BLaER1 treated with 17β-estradiol and CSF1 and Interleukin-3, amounts not matched to agents 10 nM and 100 nM (cell line): ENCODE measurements at regions not wholly inside any gene's neighbourhood (a gene's known extent, or its start where the extent isn't known, plus 50 kb on each side); places are given as distances from the start of the nearest gene placed in this dataset.
"Not testable (repeated sequence)": the region's sequence is repeated elsewhere in the genome, so short reads cannot be mapped to it uniquely, and the experiment has no call there.

Experiments
- H3K27ac ChIP-seq, 11 experiments: shearing (Covaris generic); formaldehyde crosslinking; 2 replicates each; pipeline ENCODE4 v1.8.1; 2022
- H3K27me3 ChIP-seq, 11 experiments: shearing (Covaris generic); formaldehyde crosslinking; 2 replicates each; pipeline ENCODE4 v1.8.1; 2022
- H3K36me3 ChIP-seq, 11 experiments: shearing (Covaris generic); formaldehyde crosslinking; 2 replicates each; pipeline ENCODE4 v1.8.1; 2022
- H3K4me1 ChIP-seq, 10 experiments: shearing (Covaris generic); formaldehyde crosslinking; 2 replicates each; pipeline ENCODE4 v1.8.1; 2022
- H3K4me2 ChIP-seq, 11 experiments: shearing (Covaris generic); formaldehyde crosslinking; 2 replicates each; pipeline ENCODE4 v1.8.1; 2022
- H3K4me3 ChIP-seq, 10 experiments: shearing (Covaris generic); formaldehyde crosslinking; 2 replicates each; pipeline ENCODE4 v1.8.1; 2022
- H3K9ac ChIP-seq, 11 experiments: shearing (Covaris generic); formaldehyde crosslinking; 2 replicates each; pipeline ENCODE4 v1.8.1; 2022
- H3K9me3 ChIP-seq, 11 experiments: shearing (Covaris generic); formaldehyde crosslinking; replicated peaks in 1 of 11; 2 replicates each; pipeline ENCODE4 v1.8.1; 2022
- H4K20me1 ChIP-seq, 11 experiments: shearing (Covaris generic); formaldehyde crosslinking; 2 replicates each; pipeline ENCODE4 v1.8.1; 2022
- Cebpa-rat ChIP-seq, 11 experiments: shearing (Covaris generic); IDR thresholded peaks; 2 replicates each; pipeline ENCODE4 v1.8.1; 2022

GRCh38 chr1:203559523-203559922, 65.6 kb downstream of the OPTC start:
- no peak overlapping the region for H3K4me2 ChIP-seq
- H3K36me3 ChIP-seq: no peaks in the 10 kb centered on the region
- no peaks in the 10 kb centered on the region for H4K20me1 ChIP-seq
- no peak for TF ChIP-seq Cebpa-rat (IDR thresholded peaks at IDR 0.05)
- no peak overlapping the region for H3K4me3 ChIP-seq
- H3K9me3 ChIP-seq: peaks cover 0 to 7% (median 0%) of the 10 kb centered on the region in 11 experiments; a peak in 3 of 22 replicates
- H3K9ac ChIP-seq: no peak overlapping the region
- H3K4me1 ChIP-seq: peaks cover 15 to 24% (median 20%) of the 10 kb centered on the region in 10 experiments
- no peak overlapping the region for H3K27ac ChIP-seq
- H3K27me3 ChIP-seq: no peaks in the 10 kb centered on the region

- H3K4me1 ChIP-seq: peaks cover 0 to 19% (median 12%) of the 10 kb centered on the region in 10 experiments; a peak in 13 of 20 replicates
- not testable (repeated sequence) for H3K9ac ChIP-seq, H4K20me1 ChIP-seq, H3K4me3 ChIP-seq, H3K4me2 ChIP-seq, H3K9me3 ChIP-seq, H3K27ac ChIP-seq, H3K36me3 ChIP-seq, H3K27me3 ChIP-seq
These were observed 64.9 kb upstream of the ATP2B4 start for GRCh38 chr1:203561761-203562160.

GRCh38 chr1:203563291-203563690, 63.3 kb upstream of the ATP2B4 start:
- H3K36me3 ChIP-seq: no peaks in the 10 kb centered on the region
- no peaks in the 10 kb centered on the region for H3K27me3 ChIP-seq
- H3K4me2 ChIP-seq: no peak overlapping the region
- peaks cover 0 to 19% (median 12%) of the 10 kb centered on the region in 10 experiments; a peak in 12 of 20 replicates for H3K4me1 ChIP-seq
- H3K9ac ChIP-seq: no peak overlapping the region
- no peak overlapping the region for H3K27ac ChIP-seq
- peaks cover 0 to 7% (median 0%) of the 10 kb centered on the region in 11 experiments; a peak in 3 of 22 replicates for H3K9me3 ChIP-seq
- no peak for TF ChIP-seq Cebpa-rat (IDR thresholded peaks at IDR 0.05)
- H4K20me1 ChIP-seq: no peaks in the 10 kb centered on the region
- H3K4me3 ChIP-seq: no peak overlapping the region

GRCh38 chr1:203564024-203564423, 62.6 kb upstream of the ATP2B4 start:
- Histone ChIP-seq H3K4me2 (peak overlapping the region in 5 of 11 experiments; percentile 26 to 57 (median 49); a peak in 7 of 22 replicates), H3K36me3 (no peaks in the 10 kb centered on the region), H3K4me1 (peaks cover 0 to 19% (median 12%) of the 10 kb centered on the region in 10 experiments; a peak in 12 of 20 replicates), H4K20me1 (no peaks in the 10 kb centered on the region), H3K27ac (no peak overlapping the region), H3K4me3 (no peak overlapping the region), H3K9ac (no peak overlapping the region), H3K9me3 (peaks cover 0 to 7% (median 0%) of the 10 kb centered on the region in 11 experiments; a peak in 3 of 22 replicates), H3K27me3 (no peaks in the 10 kb centered on the region)
- TF ChIP-seq Cebpa-rat (IDR thresholded peaks at IDR 0.05): no peak

- Histone ChIP-seq H3K4me2 (peak overlapping the region in 8 of 11 experiments; percentile 7 to 57 (median 40); a peak in 12 of 22 replicates), H3K27me3 (no peaks in the 10 kb centered on the region), H3K4me3 (no peak overlapping the region), H3K36me3 (no peaks in the 10 kb centered on the region), H3K4me1 (peaks cover 8 to 28% (median 21%) of the 10 kb centered on the region in 10 experiments), H4K20me1 (no peaks in the 10 kb centered on the region), H3K9ac (no peak overlapping the region), H3K9me3 (peaks cover 0 to 7% (median 0%) of the 10 kb centered on the region in 11 experiments; a peak in 3 of 22 replicates), H3K27ac (no peak overlapping the region)
- TF ChIP-seq Cebpa-rat (IDR thresholded peaks at IDR 0.05): no peak
These were observed 61.6 kb upstream of the ATP2B4 start for GRCh38 chr1:203565049-203565448.

GRCh38 chr1:203565981-203566380, 60.7 kb upstream of the ATP2B4 start:
- no peak overlapping the region for H3K4me3 ChIP-seq
- no peak overlapping the region for H3K4me2 ChIP-seq
- H3K9ac ChIP-seq: no peak overlapping the region
- no peaks in the 10 kb centered on the region for H3K27me3 ChIP-seq
- peaks cover 0 to 7% (median 0%) of the 10 kb centered on the region in 11 experiments; a peak in 3 of 22 replicates for H3K9me3 ChIP-seq
- TF ChIP-seq Cebpa-rat (IDR thresholded peaks at IDR 0.05): no peak
- H3K27ac ChIP-seq: no peak overlapping the region
- H3K4me1 ChIP-seq: peaks cover 15 to 36% (median 27%) of the 10 kb centered on the region in 10 experiments
- H3K36me3 ChIP-seq: no peaks in the 10 kb centered on the region
- H4K20me1 ChIP-seq: no peaks in the 10 kb centered on the region

GRCh38 chr1:203566966-203567365, 59.7 kb upstream of the ATP2B4 start:
- not testable (repeated sequence) for H3K36me3 ChIP-seq, H3K9me3 ChIP-seq, H3K27me3 ChIP-seq, H3K4me2 ChIP-seq, H3K27ac ChIP-seq, H3K4me3 ChIP-seq, H3K9ac ChIP-seq, H4K20me1 ChIP-seq
- H3K4me1 ChIP-seq: peaks cover 15 to 36% (median 27%) of the 10 kb centered on the region in 10 experiments

GRCh38 chr1:203567596-203567995, 59.0 kb upstream of the ATP2B4 start:
- H3K4me2 ChIP-seq: no peak overlapping the region

GRCh38 chr1:203569490-203570318, 56.9 kb upstream of the ATP2B4 start:
- Histone ChIP-seq H3K36me3 (no peaks in the 10 kb centered on the region), H3K27me3 (no peaks in the 10 kb centered on the region), H3K9me3 (no peaks in the 10 kb centered on the region), H3K9ac (no peak overlapping the region), H3K4me2 (peak overlapping the region; percentile 18 to 73 (median 65)), H4K20me1 (no peaks in the 10 kb centered on the region; a peak in 1 of 22 replicates), H3K4me3 (no peak overlapping the region), H3K27ac (no peak overlapping the region; a peak in 1 of 22 replicates), H3K4me1 (peaks cover 15 to 29% (median 21%) of the 10 kb centered on the region in 10 experiments)
- no peak for TF ChIP-seq Cebpa-rat (IDR thresholded peaks at IDR 0.05)

More at GRCh38 chr1:203567596-203567995, 59.0 kb upstream of the ATP2B4 start:
- no peak overlapping the region for H3K4me3 ChIP-seq
- TF ChIP-seq Cebpa-rat (IDR thresholded peaks at IDR 0.05): no peak
- H3K36me3 ChIP-seq: no peaks in the 10 kb centered on the region
- H3K4me1 ChIP-seq: peaks cover 15 to 36% (median 27%) of the 10 kb centered on the region in 10 experiments
- H3K27me3 ChIP-seq: no peaks in the 10 kb centered on the region
- H3K27ac ChIP-seq: no peak overlapping the region
- peaks cover 0 to 7% (median 0%) of the 10 kb centered on the region in 11 experiments; a peak in 3 of 22 replicates for H3K9me3 ChIP-seq
- no peaks in the 10 kb centered on the region; a peak in 1 of 22 replicates for H4K20me1 ChIP-seq
- no peak overlapping the region for H3K9ac ChIP-seq
